Chondrocyte (in vitro differentiated cells): ENCODE measurements at regions not wholly inside any gene's neighbourhood (a gene's known extent, or its start where the extent isn't known, plus 50 kb on each side); places are given as distances from the start of the nearest gene placed in this dataset.
A peak's percentile ranks its signal among the peaks of the same experiment; 100 is the strongest.

Experiments used
- DNase-seq: peaks from one replicate; pipeline ENCODE4 v3.0.0; 2021; ENCODE audit warnings: mixed read lengths, low spot score
- H3K27ac Mint-ChIP-seq: one replicate; pipeline ENCODE4 v1.8.0; 2021; ENCODE audit warnings: mild to moderate bottlenecking, moderate library complexity, mixed read lengths; ENCODE audit not compliant: unreplicated experiment
- H3K27me3 Mint-ChIP-seq: 2 replicates; pipeline ENCODE4 v1.8.0; 2021; ENCODE audit warnings: low read depth, mixed read lengths
- H3K36me3 Mint-ChIP-seq: 2 replicates; pipeline ENCODE4 v1.8.0; 2021; ENCODE audit warnings: low read depth, mixed read lengths
- H3K4me1 Mint-ChIP-seq: 2 replicates; pipeline ENCODE4 v1.8.0; 2021; ENCODE audit warnings: low read depth, mild to moderate bottlenecking, mixed read lengths
- H3K4me3 Mint-ChIP-seq: one replicate; pipeline ENCODE4 v1.8.0; 2021; ENCODE audit warnings: mild to moderate bottlenecking, moderate library complexity, mixed read lengths; ENCODE audit not compliant: unreplicated experiment
- H3K9me3 Mint-ChIP-seq: 2 replicates; pipeline ENCODE4 v1.8.0; 2021; ENCODE audit warnings: low read depth, mixed read lengths
- TF ChIP-seq, protein P1 (sequence below): fragments of 200-600 bp; sonication (generic); IDR thresholded peaks from 2 replicates; pipeline ENCODE4 v1.5.0; 2021; ENCODE audit warnings: antibody characterized with exemption, mild to moderate bottlenecking, moderate library complexity

DNA sequence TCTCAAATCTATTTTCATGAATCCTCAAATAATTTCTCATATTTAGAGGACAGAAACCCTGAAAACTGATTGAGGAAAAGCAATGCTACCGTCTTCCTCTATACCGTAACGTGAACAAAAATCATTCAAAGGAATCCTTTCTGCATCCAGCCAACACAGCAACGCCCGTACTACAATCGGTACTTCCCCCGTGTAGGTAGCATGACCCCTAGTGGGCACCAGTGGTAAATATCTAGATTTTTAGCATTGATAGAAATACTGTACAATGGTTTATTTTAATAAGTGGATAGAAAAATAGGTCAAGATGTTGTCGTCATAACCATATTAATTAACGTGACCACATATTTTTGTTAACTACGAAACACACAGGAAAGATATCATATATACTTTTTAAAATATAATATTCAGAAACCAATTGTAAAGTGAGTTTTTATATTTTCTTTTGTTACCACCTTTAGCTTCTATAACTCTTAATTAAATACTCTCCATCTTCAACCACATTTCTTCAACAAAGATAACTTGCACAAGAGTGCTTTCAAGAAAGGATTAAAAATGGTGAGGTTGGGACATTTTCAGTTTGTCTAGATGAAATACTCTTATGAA lies 194.1 kb downstream of the SS18 start:
- H3K36me3 Mint-ChIP-seq, result no peaks in the 10 kb centered on the region
- peaks cover 6% of the 10 kb centered on the region for H3K9me3 Mint-ChIP-seq
- TF ChIP-seq, protein P1, sequence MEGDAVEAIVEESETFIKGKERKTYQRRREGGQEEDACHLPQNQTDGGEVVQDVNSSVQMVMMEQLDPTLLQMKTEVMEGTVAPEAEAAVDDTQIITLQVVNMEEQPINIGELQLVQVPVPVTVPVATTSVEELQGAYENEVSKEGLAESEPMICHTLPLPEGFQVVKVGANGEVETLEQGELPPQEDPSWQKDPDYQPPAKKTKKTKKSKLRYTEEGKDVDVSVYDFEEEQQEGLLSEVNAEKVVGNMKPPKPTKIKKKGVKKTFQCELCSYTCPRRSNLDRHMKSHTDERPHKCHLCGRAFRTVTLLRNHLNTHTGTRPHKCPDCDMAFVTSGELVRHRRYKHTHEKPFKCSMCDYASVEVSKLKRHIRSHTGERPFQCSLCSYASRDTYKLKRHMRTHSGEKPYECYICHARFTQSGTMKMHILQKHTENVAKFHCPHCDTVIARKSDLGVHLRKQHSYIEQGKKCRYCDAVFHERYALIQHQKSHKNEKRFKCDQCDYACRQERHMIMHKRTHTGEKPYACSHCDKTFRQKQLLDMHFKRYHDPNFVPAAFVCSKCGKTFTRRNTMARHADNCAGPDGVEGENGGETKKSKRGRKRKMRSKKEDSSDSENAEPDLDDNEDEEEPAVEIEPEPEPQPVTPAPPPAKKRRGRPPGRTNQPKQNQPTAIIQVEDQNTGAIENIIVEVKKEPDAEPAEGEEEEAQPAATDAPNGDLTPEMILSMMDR, result peak; percentile 98
- H3K4me1 Mint-ChIP-seq, result peaks cover 4% of the 10 kb centered on the region
- no peak for DNase-seq
- no peaks in the 10 kb centered on the region for H3K27me3 Mint-ChIP-seq
- H3K4me3 Mint-ChIP-seq, result no peak overlapping the region
- no peak overlapping the region for H3K27ac Mint-ChIP-seq

DNA sequence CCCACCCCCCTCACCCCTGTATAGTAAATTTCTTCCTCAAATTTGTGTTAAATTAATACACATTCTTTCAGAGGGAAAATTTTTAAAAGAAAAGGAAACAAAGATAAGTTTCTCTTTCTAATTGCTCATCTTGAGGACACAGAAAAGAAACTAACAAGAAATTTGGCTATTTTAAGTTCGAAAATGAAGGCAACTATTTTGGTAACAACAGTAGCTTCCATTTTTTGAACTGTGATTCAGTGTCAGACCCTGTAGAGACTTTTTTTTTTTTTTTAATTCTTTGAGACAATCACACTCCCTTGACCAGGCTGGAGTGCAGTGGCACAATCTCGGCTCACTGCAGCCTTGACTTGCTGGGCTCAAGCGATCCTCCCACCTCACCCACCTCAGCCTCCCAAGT lies 194.9 kb downstream of the SS18 start:
- Mint-ChIP-seq H3K27ac (no peak overlapping the region), H3K27me3 (no peaks in the 10 kb centered on the region), H3K4me1 (peaks cover 4% of the 10 kb centered on the region), H3K9me3 (peaks cover 3% of the 10 kb centered on the region), H3K4me3 (no peak overlapping the region), H3K36me3 (no peaks in the 10 kb centered on the region)
- TF ChIP-seq, protein P1, result no peak
- DNase-seq, result no peak

DNA sequence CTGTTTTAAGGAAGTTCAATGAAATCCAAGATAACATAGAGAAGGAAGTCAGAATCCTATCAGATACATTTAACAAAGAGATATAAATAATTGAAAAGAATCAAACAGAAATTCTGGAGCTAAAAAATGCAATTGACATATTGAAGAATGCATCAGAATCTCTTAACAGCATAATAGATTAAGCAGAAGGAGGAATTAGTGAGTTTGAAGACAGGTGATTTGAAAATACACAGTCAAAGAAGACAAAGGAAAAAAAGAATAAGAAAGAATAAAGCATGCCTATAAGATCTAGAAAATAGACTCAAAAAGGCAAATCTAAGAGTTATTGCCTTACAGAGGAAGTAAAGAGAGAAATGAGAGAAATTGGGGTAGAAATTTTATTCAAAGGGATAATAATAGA lies 204.1 kb downstream of the SS18 start:
- H3K4me3 Mint-ChIP-seq, result no peak overlapping the region
- H3K27ac Mint-ChIP-seq, result no peak overlapping the region
- TF ChIP-seq, protein P1, result no peak
- DNase-seq, result no peak
- H3K4me1 Mint-ChIP-seq, result no peaks in the 10 kb centered on the region
- no peaks in the 10 kb centered on the region for H3K27me3 Mint-ChIP-seq
- peaks cover 11% of the 10 kb centered on the region for H3K36me3 Mint-ChIP-seq
- peaks cover 36% of the 10 kb centered on the region for H3K9me3 Mint-ChIP-seq

DNA sequence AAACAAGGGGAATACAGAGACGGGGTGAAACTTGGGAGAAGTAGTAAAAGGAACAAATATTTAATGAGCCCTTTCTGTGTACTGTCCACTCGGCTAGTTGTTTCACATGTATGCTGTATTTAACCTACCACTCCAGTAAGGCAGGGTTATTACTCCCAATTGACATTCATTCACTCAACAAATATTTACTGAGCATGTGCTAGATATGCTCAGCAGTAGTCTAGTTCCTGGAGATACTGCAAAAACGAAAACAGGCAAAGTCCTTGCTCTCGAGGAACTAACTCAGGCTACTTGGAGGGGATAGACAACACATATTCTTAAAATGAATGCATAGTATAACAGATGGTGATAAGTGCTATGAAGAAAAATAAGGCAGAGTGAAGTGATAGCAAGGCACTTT lies 207.3 kb downstream of the SS18 start:
- Mint-ChIP-seq H3K27ac (no peak overlapping the region), H3K4me1 (peaks cover 9% of the 10 kb centered on the region), H3K36me3 (peaks cover 9% of the 10 kb centered on the region), H3K4me3 (no peak overlapping the region), H3K9me3 (peaks cover 19% of the 10 kb centered on the region), H3K27me3 (no peaks in the 10 kb centered on the region)
- no peak for DNase-seq
- TF ChIP-seq, protein P1, result no peak

DNA sequence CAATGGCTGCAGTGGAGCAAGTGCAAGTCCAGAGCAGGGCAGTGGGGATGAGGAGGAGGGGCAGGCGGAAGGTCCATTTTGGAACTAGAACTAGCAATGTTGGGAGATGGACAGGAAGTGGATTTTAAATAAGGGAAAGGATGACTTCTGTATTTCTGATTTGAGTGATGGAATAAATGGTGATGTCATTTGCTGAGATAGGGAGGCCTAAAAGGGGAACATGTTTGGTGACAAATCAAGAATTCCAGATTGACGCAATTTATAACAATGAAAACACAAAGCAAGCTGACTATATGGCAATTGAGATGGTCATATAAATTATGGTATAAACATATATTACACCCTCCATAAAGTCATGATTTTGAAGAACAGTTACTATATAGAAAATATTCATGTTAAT lies 209.3 kb downstream of the SS18 start:
- TF ChIP-seq, protein P1, result no peak
- Mint-ChIP-seq H3K9me3 (peaks cover 3% of the 10 kb centered on the region), H3K4me3 (no peak overlapping the region), H3K27ac (no peak overlapping the region), H3K27me3 (no peaks in the 10 kb centered on the region), H3K36me3 (no peaks in the 10 kb centered on the region), H3K4me1 (peaks cover 24% of the 10 kb centered on the region)
- DNase-seq, result no peak
